IgD-negative memory B cell (primary cell): ENCODE measurements at regions not wholly inside any gene's neighbourhood (a gene's known extent, or its start where the extent isn't known, plus 50 kb on each side); places are given as distances from the start of the nearest gene placed in this dataset.
A peak's percentile ranks its signal among the peaks of the same experiment; 100 is the strongest.

Source experiments
- H3K27ac Mint-ChIP-seq, 3 donors: one replicate each; pipeline ENCODE4 v1.8.0; 2020 to 2022; ENCODE audit warnings: mild to moderate bottlenecking in 3 of 3, mixed read lengths in 3 of 3, moderate library complexity in 1 of 3
- H3K27me3 Mint-ChIP-seq: one replicate; pipeline ENCODE4 v1.8.0; 2021; ENCODE audit warnings: mixed read lengths
- H3K36me3 Mint-ChIP-seq: one replicate; pipeline ENCODE4 v1.8.0; 2020; ENCODE audit warnings: mild to moderate bottlenecking, mixed read lengths
- H3K4me1 Mint-ChIP-seq, 3 donors: one replicate each; pipeline ENCODE4 v1.8.0; 2020 to 2022; ENCODE audit warnings: mixed read lengths in 3 of 3, mild to moderate bottlenecking in 1 of 3
- H3K4me3 Mint-ChIP-seq, 4 donors: one replicate each; pipeline ENCODE4 v1.8.0; 2020 to 2022; ENCODE audit warnings: mild to moderate bottlenecking in 4 of 4, mixed read lengths in 4 of 4, moderate library complexity in 3 of 4
- H3K9me3 Mint-ChIP-seq, 3 donors: one replicate each; pipeline ENCODE4 v1.8.0; 2020 to 2021; ENCODE audit warnings: mixed read lengths in 3 of 3, mild to moderate bottlenecking in 1 of 3

GRCh38 chr2:4415171-4415570, 711.8 kb downstream of the DCDC2C start:
- H3K36me3 Mint-ChIP-seq, result peaks cover 1% of the 10 kb centered on the region
- H3K27ac Mint-ChIP-seq, result no peak overlapping the region
- peaks cover 0 to 11% (median 3%) of the 10 kb centered on the region in 3 donors for H3K9me3 Mint-ChIP-seq
- H3K4me1 Mint-ChIP-seq, result peaks cover 0 to 2% (median 0%) of the 10 kb centered on the region in 3 donors
- H3K4me3 Mint-ChIP-seq, result no peak overlapping the region
- no peaks in the 10 kb centered on the region for H3K27me3 Mint-ChIP-seq

GRCh38 chr2:4415810-4416413, 712.5 kb downstream of the DCDC2C start:
- Mint-ChIP-seq H3K36me3 (peaks cover 1% of the 10 kb centered on the region), H3K27me3 (no peaks in the 10 kb centered on the region), H3K27ac (no peak overlapping the region), H3K4me3 (no peak overlapping the region), H3K4me1 (peaks cover 0 to 2% (median 0%) of the 10 kb centered on the region in 3 donors), H3K9me3 (peaks cover 0 to 10% (median 3%) of the 10 kb centered on the region in 3 donors)

GRCh38 chr2:4416431-4416830, 713.1 kb downstream of the DCDC2C start:
- Mint-ChIP-seq H3K27ac (no peak overlapping the region), H3K36me3 (peaks cover 1% of the 10 kb centered on the region), H3K27me3 (no peaks in the 10 kb centered on the region), H3K4me3 (no peak overlapping the region), H3K9me3 (peaks cover 0 to 10% (median 5%) of the 10 kb centered on the region in 3 donors), H3K4me1 (peaks cover 0 to 2% (median 0%) of the 10 kb centered on the region in 3 donors)

GRCh38 chr2:4417771-4418170, 714.4 kb downstream of the DCDC2C start:
- Mint-ChIP-seq H3K36me3 (no peaks in the 10 kb centered on the region), H3K4me1 (no peaks in the 10 kb centered on the region), H3K4me3 (no peak overlapping the region), H3K27ac (no peak overlapping the region), H3K27me3 (no peaks in the 10 kb centered on the region), H3K9me3 (peaks cover 5 to 9% (median 8%) of the 10 kb centered on the region in 3 donors)

GRCh38 chr2:4420032-4420431, 716.7 kb downstream of the DCDC2C start:
- H3K27ac Mint-ChIP-seq, result no peak overlapping the region
- H3K27me3 Mint-ChIP-seq, result no peaks in the 10 kb centered on the region
- H3K4me3 Mint-ChIP-seq, result no peak overlapping the region
- peaks cover 6 to 14% (median 10%) of the 10 kb centered on the region in 3 donors for H3K9me3 Mint-ChIP-seq
- H3K4me1 Mint-ChIP-seq, result no peaks in the 10 kb centered on the region
- no peaks in the 10 kb centered on the region for H3K36me3 Mint-ChIP-seq

GRCh38 chr2:4424153-4424552, 720.8 kb downstream of the DCDC2C start:
- Mint-ChIP-seq H3K27ac (no peak overlapping the region), H3K4me3 (no peak overlapping the region), H3K27me3 (no peaks in the 10 kb centered on the region), H3K4me1 (no peaks in the 10 kb centered on the region), H3K9me3 (peaks cover 7 to 12% (median 11%) of the 10 kb centered on the region in 3 donors), H3K36me3 (no peaks in the 10 kb centered on the region)

- no peaks in the 10 kb centered on the region for H3K27me3 Mint-ChIP-seq
- H3K27ac Mint-ChIP-seq, result no peak overlapping the region
- H3K4me3 Mint-ChIP-seq, result no peak overlapping the region
- H3K36me3 Mint-ChIP-seq, result no peaks in the 10 kb centered on the region
- peaks cover 4 to 16% (median 14%) of the 10 kb centered on the region in 3 donors for H3K9me3 Mint-ChIP-seq
- no peaks in the 10 kb centered on the region for H3K4me1 Mint-ChIP-seq
Observed at GRCh38 chr2:4427083-4427482, 723.7 kb downstream of the DCDC2C start.

GRCh38 chr2:4445821-4446220, 742.4 kb downstream of the DCDC2C start:
- Mint-ChIP-seq H3K27ac (no peak overlapping the region), H3K4me3 (no peak overlapping the region), H3K27me3 (no peaks in the 10 kb centered on the region), H3K36me3 (no peaks in the 10 kb centered on the region), H3K9me3 (peaks cover 1 to 8% (median 2%) of the 10 kb centered on the region in 3 donors), H3K4me1 (no peaks in the 10 kb centered on the region)

GRCh38 chr2:4454907-4455306, 751.5 kb downstream of the DCDC2C start:
- no peaks in the 10 kb centered on the region for H3K36me3 Mint-ChIP-seq
- H3K4me3 Mint-ChIP-seq, result no peak overlapping the region
- no peak overlapping the region for H3K27ac Mint-ChIP-seq
- peaks cover 2 to 11% (median 6%) of the 10 kb centered on the region in 3 donors for H3K9me3 Mint-ChIP-seq
- H3K4me1 Mint-ChIP-seq, result no peaks in the 10 kb centered on the region
- no peaks in the 10 kb centered on the region for H3K27me3 Mint-ChIP-seq

- no peaks in the 10 kb centered on the region for H3K27me3 Mint-ChIP-seq
- no peaks in the 10 kb centered on the region for H3K36me3 Mint-ChIP-seq
- H3K4me3 Mint-ChIP-seq, result no peak overlapping the region
- H3K9me3 Mint-ChIP-seq, result peaks cover 2 to 11% (median 6%) of the 10 kb centered on the region in 3 donors
- H3K27ac Mint-ChIP-seq, result no peak overlapping the region
- H3K4me1 Mint-ChIP-seq, result no peaks in the 10 kb centered on the region
Observed at GRCh38 chr2:4455486-4456155, 752.2 kb downstream of the DCDC2C start.

GRCh38 chr2:4464634-4465266, 761.4 kb downstream of the DCDC2C start:
- Mint-ChIP-seq H3K27ac (no peak overlapping the region), H3K27me3 (no peaks in the 10 kb centered on the region), H3K36me3 (no peaks in the 10 kb centered on the region), H3K9me3 (no peaks in the 10 kb centered on the region), H3K4me1 (no peaks in the 10 kb centered on the region), H3K4me3 (no peak overlapping the region)

- H3K4me3 Mint-ChIP-seq, result no peak overlapping the region
- H3K27ac Mint-ChIP-seq, result no peak overlapping the region
Observed at GRCh38 chr2:4465671-4466070, 762.3 kb downstream of the DCDC2C start.

GRCh38 chr2:4475618-4476017, 772.2 kb downstream of the DCDC2C start:
- Mint-ChIP-seq H3K27ac (peak overlapping the region in 1 of 3 donors; percentile 0), H3K27me3 (no peaks in the 10 kb centered on the region), H3K4me1 (no peaks in the 10 kb centered on the region), H3K36me3 (no peaks in the 10 kb centered on the region), H3K9me3 (peaks cover 0 to 24% (median 2%) of the 10 kb centered on the region in 3 donors), H3K4me3 (no peak overlapping the region)

More at GRCh38 chr2:4465671-4466070, 762.3 kb downstream of the DCDC2C start:
- Mint-ChIP-seq H3K4me1 (no peaks in the 10 kb centered on the region), H3K36me3 (no peaks in the 10 kb centered on the region), H3K27me3 (no peaks in the 10 kb centered on the region), H3K9me3 (no peaks in the 10 kb centered on the region)

- Mint-ChIP-seq H3K27ac (no peak overlapping the region), H3K27me3 (no peaks in the 10 kb centered on the region), H3K4me1 (no peaks in the 10 kb centered on the region), H3K36me3 (no peaks in the 10 kb centered on the region), H3K9me3 (peaks cover 6 to 17% (median 7%) of the 10 kb centered on the region in 3 donors), H3K4me3 (no peak overlapping the region)
Observed at GRCh38 chr2:4483050-4483449, 779.7 kb downstream of the DCDC2C start.

- H3K4me3 Mint-ChIP-seq, result no peak overlapping the region
- H3K4me1 Mint-ChIP-seq, result no peaks in the 10 kb centered on the region
- no peak overlapping the region for H3K27ac Mint-ChIP-seq
- no peaks in the 10 kb centered on the region for H3K27me3 Mint-ChIP-seq
- H3K36me3 Mint-ChIP-seq, result no peaks in the 10 kb centered on the region
- peaks cover 3 to 16% (median 12%) of the 10 kb centered on the region in 3 donors for H3K9me3 Mint-ChIP-seq
Observed at GRCh38 chr2:4486971-4487370, 783.6 kb downstream of the DCDC2C start.
